GM21528 (cell line): ENCODE measurements at regions not wholly inside any gene's neighbourhood (a gene's known extent, or its start where the extent isn't known, plus 50 kb on each side); places are given as distances from the start of the nearest gene placed in this dataset.
A peak's percentile ranks its signal among the peaks of the same experiment; 100 is the strongest.

ENCODE experiments used
- ATAC-seq: cut with Tn5 transposase; IDR thresholded peaks from one replicate; pipeline ENCODE4 v1.9.1; 2021; ENCODE audit warnings: mild to moderate bottlenecking, moderate library complexity; ENCODE audit not compliant: unreplicated experiment, low FRiP score

DNA sequence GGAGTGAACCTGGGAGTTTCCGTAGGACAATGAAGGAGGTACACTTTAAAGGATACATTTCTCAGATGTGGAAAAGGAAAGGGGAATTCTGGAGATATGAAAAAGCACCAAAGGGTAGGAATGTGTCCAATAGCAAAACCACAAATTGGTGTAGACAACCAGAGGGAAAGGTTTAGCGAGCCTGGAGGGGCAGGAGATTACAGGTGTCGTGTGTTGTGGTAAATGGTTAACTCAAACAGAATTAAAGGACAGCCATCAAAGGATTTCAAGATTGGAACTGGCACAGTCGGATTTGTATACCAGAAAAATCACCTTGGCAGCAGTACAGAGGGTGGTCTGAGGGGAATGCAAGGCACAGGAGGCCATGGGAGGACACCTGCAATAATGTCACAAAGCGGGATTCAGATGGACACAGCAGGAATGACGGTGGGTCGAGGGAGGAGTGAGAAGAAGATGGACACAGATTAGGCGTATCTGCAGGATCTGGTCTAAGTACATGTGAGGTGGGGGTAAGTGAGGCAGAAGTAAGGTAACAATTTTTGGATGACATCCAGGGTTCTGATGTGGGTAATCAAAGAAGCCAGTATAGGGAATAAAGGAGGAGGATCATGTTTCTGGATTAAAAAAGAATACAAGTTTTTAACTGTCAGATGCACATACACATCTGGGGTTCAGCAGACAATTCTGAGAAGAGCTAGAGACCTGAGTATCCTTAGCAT is 361.6 kb downstream of the KLF12 start:
- no peak for ATAC-seq

DNA sequence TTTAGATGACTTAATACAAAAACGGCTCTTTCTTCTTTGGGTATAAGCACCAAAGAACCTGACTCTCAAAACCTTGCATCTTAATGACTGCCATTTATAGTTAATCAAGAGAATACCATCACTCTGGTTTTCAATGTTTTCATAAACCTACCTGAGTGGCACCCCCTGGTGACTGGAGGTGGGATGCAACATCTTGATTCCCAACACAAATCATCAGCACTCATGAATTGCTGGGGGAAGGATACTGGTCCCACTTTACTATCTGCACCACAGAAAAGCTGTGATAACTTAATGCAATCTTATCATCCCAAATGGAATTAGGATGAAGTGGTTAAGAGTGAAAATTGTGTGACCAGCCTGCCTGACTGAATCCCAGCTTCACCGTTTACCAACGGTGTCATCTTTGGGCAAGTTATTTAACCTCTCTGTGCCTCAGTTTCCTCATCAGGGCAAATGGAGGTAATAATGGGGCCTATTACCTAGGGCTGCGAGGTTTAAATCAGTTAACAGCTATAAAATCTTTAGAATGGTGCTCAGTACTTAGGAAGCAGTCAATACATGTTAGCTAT is 366.4 kb downstream of the KLF12 start:
- ATAC-seq = no peak

DNA sequence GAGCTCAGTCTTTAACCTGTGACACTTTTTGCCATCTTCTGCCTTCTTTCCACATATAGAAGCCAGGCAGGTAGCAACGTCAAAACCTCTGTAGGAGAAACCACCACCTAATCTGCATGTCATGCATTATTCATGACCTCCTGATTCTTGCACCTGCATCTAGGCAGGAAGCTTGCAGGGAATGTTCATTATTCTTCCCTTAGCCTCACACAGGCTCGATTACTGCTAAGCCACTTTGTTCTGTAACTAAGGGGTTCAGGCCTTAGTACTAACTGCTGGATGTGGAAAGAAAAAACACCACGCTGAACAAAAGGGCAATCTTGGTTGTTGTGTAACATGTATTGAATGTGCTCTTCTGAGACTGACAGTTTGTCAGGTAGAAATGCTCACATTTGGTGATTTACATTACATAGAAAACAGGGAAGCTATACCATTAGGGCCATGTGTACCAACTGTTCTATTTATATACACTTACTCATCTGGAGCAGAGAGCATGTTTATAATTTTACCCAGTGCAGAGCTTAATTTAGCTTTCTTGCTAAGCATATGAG is 366.9 kb downstream of the KLF12 start:
- ATAC-seq = no peak

DNA sequence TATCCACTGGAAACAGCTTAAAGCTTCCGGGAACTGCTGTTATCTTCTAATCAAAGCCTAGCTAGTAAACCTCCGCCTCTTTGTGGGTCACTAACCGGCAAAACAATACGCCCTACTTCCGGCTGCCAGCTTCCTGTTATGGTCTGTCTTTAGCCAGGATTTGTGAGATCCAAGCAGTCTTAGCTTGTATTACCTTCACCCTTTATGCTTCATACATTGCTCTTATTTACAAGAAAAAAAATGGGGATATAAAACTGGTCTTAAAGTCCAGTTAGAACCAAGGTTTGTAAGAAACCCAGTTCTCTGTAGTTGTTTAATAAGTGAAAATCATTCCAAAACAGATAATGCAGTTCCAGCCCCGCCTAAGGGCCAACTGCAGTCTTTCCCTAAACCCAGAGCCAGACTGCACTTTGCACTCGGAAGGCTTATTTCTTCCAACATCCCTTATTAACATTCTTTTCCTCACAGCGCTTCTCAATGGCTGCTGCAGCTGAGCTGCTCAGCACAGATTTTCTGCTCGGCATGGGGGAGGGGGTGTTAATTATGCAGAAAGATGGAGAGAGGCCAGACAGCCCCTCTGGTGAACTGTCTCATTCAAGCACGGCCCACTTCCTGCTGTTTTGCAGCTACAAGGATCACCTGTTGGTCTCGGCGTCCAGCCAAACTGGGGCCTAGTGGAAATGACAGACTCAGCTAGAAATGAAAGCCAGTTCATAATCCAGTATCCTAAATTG is 368.4 kb downstream of the KLF12 start:
- ATAC-seq = peak; percentile 79

DNA sequence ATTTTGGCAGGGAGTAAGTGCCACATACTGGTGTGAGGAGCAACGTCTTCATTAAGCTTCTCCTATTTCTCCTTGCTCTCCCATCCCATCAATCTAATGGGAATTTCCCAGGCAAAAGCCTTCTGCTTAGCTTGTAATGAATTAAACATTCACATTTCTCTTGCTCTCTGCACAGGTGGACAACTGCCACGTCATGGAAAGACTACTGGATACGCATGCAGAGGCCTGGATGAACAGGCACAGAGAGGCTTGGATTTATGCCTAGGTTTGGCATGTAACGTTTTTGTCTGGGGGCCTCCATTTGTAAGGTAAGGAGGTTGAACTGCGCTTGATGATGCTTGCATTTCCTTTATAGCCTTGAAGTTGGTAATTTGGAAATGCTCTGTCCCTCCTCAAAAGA is 374.8 kb downstream of the KLF12 start:
- ATAC-seq = no peak

DNA sequence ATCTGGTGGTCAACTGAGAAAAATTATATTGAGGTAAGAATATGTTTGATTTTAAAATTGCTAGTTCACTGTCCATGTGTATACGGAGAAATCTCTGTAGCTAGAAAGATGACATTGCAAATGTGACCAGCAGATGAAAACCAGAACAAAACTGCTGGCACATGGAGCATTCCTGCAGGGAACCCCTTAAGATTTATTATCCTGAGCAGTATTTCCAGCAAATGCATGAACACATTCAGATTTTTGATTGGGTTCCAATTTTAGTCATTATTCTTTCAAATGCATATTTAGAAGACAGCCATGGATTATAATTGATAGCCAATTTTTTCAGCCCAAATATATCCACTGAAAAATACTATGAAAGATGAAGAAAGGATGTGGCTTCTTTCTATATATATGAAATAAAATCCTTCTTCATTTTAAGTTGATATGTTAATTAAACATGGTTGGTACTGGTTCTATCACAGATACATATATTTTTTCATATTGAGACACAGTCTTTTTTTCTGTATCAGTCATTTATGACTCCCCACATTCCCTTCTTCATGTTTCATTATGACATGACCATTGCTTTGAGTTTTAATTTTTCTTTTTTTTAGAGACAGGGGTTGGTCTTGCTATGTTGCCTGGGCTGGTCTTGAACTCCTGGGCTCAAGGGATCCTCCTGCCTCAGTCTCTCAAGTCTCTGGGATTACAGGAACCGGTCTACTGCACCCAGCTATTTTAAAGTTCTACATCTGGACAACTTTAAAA is 376.5 kb downstream of the KLF12 start:
- ATAC-seq = no peak

DNA sequence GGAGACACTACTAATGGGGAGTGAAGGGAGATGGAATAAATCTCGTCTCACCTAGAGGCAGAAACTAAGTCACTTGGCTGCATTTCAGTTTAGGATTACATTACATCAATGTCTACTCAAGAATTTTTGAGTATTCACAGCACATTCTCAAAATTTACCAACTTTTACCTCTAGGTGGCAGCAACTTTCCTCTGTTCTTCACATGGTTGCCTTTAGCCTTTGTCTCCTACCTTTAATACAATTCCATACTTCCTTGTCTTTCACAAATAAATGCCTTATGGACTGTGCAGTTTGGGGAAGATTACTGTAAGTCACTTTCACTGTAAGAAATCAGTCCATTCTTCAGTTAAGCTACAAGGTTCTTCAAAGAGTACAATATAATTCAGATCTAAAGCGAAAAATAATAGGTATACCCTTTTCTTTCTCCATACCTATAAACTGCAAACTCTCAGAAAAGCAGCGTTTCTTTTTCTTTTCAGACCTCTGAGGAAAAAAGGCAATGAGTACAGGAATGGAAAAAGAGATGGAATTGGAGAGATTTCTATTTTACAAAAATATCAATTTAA is 379.4 kb downstream of the KLF12 start:
- ATAC-seq = peak; percentile 86

DNA sequence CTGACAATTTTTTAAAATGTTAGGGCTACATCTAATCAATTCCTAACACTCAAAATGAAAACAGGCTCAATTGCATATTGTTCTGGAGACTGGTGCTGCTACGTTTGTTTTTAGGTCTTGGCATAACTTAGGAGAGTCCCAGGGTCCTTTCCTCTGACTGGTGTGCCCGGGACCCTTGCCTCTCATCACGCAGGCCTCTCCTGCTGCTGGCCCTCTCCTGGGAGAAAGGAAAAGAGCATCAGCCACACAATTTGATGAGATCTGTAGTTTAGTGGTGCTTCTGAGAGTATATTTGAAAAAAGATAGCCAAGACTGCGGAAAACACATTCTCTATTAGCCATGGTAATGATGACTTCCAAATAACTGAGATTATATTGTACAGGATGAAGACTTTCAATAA is 380.0 kb downstream of the KLF12 start:
- ATAC-seq = no peak

DNA sequence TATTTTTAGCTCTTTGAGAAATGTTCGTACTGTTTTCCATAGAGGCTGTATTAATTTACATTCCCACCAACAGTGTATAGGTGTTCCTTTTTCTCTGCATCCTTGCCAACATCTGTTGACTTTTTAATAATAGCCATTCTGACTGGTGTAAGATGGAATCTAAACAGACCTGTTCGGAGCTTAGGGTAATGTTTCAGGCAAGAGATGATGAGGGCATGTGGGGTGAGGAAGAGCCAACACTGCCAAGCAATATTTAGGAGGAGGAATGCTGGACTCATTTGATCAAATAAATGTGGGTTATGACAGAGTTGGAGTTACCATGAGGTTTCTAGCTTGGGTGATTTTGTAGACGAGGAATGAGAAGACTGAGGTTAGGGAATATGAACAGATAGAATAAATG is 382.9 kb downstream of the KLF12 start:
- no peak for ATAC-seq

DNA sequence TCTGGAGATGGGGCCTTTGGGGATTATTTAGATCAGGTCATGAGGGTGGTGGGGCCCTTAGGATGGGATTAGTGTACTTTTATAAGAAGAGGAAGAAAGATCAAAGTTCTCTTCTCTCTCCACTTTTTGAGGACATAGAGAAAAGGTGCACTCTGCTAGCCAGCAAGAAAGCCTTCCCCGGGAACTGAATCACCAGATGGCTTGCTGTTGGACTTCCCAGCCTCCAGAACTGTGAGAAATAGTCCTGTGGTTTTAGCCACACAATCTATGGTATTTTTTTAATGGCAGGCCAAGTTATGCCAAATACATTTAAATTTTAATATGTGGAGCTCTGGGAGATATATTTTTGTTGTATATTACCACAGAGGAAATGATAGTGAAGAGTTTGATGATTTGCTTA is 385.8 kb downstream of the KLF12 start:
- no peak for ATAC-seq

DNA sequence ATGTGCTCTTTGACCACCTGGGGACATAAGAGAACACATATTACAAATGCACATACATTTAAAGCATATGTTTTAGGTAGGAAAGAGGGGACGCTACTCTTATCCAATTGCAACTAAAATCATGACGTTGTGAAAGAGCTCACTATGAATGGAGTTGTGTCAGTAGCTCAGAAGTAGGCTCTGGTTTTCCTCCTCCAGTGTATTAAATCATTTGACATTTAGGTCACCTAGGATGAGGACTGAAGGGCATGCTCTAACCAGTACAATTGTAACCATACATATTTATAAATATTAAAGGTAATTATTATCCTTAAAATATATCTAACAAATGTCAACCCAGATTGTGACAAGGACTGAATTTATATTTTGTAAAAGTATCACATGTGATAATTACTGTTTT is 389.0 kb downstream of the KLF12 start:
- ATAC-seq = no peak

DNA sequence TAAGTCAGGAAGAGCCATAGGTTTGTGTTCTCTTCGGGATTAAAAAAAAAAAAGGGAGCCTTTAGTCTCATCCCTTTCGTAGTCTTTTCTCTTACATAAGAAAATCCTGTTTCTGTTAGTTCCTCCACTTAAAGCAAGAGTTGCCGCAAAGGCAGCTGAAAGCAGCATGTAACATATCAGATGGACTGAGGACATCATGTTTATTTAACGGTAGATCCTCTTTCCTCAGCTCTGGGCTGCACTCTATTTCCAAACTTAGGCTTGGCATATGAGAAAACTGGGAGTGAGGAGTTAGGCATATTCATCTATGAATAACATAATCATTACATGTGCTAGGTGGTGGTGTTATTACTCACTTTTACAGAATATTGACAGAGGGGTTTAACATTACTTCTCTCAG is 391.2 kb downstream of the KLF12 start:
- ATAC-seq = no peak

DNA sequence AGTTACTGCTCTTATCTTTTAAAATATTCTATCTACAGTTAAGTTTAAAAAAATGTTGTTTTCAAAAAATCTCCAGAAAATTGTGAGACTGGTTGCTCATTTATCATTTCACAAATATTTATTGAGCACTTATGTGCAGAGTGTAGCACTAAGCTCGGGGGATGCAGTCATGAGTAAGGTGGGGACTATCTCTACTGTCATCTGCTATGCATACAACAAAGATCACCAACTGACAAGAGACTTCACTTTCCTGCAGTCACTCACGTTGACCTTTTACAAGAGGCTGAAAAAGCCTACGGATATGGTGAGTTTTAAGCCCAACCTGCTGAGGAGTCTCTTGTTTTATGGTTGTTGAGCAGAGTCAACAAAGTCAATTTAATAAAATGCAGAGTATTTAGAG is 392.5 kb downstream of the KLF12 start:
- ATAC-seq = no peak

DNA sequence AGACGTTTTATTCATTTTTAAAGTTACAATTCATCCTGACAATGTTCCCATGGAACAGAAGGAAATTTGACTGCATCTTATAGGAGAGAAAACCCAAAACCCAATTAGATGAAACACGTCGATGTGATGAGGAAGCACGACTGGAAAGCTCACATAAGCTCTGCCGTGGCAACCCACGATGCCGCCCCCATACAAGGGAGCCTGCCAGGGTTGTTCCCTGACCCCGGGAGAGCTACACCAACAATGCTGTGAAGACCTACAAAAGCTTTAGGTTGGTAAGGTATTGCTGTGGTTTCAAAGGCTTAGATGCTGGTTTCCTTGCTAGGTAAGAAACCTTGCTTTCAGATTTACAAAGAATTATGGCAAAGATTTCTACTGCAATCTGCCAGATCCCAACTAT is 393.1 kb downstream of the KLF12 start:
- no peak for ATAC-seq

DNA sequence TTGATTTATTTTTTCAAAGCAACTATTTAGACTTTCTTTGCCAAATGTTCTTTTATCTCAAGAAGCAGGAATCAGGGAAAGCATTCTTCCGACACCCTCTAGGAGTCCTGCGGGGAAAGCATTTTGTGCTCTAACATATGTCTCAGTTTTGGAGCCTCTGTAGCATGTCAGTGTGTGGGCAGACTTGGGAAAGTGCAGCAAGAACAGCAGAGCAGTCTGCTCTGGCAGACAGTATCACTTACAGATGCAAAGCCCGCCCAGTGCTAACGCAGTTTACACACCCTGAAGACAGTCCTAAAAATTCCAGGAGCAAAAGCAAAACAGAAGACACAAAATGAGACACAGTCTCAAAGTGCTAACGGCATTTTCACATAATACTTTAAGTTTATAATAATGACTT is 393.5 kb downstream of the KLF12 start:
- no peak for ATAC-seq

DNA sequence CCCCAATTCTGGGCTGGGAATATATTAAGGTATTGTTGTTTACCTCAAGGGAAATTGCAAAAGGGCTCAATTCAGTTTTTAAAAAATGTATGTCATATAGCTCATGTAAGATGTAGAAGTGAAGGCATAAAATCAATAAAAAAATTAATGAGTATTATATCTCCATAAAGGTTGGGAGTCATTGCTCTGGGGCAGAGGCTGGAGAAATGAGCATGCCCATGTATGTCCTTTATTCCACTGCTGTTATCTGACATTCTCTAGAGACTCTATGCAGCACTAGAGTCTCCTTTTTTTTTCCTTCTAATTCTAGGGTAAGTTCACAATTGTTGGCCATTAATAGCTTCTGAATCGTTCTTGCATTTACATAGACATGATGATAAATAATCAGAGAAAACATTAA is 394.8 kb downstream of the KLF12 start:
- ATAC-seq = no peak

DNA sequence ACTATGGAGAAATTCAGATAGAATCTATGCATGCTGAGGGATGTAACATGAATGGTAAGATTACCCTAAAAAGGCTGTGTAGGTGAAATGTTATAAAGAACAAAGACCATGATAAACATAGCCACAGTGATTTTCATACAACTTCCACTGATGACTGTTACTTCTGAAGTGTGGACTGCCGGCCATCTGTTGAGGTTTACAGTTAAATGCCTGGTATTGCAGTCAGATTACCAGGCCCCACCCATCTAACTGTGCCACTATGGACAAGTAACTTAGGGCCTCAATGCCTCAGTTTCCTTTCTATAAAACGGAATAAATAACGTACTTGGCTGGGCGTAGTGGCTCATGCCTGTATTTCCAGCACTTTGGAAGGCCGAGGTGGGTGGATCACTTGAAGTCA is 395.6 kb downstream of the KLF12 start:
- no peak for ATAC-seq

DNA sequence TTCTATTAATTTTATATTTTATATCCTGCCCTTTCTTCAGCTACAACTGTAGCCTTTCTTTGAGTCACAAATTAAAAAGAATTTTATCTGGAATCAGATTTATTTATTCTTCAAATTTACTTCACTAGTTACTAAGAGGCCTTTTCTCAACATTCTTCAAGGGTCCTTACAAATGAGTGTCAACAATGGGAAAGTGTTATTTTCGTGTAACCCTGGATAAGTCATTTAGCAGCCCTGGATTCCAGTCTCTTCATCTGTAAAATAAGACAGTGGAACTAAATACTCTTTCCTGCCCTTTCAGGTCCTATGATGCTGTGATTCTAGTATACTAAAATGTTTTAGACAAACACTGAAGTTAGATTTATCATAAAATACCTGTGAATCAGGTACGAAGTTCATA is 397.0 kb downstream of the KLF12 start:
- no peak for ATAC-seq

DNA sequence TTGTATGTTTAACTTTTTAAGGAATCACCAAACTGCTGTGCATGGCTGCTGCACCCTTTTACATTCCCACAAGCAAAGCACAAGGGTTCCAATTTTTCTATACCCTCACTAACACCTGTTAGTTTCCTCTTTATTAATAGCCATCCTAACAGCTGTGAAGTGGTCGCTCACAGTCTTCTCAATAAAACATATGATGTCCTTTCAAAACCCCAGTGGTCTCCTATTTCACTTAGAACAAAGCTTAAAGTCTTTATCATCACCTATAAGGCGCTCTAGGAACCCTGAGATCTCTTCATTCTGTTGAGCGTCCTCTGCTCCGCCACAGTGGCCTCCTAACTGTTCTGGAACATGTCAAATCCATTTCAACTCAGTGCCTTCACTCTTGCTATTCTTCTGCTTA is 400.5 kb downstream of the KLF12 start:
- ATAC-seq = no peak

DNA sequence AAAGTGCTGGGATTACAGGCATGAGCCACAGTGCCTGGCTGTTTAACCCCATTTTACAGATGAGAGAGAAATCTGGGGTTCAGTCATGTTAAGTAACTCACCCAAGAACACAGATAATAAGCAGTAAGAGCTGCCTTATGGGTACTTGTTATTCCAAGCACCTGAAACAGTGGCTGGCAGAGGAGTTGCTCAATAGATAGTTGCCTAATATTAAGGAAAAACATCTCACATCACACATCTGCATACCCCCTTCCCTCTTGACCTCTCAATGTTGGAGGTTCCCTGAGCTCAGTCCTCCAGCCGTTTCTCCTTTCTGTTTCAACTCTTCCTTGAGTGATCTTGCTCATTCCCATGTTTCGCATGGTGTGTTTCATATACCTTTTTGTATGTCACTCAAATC is 401.9 kb downstream of the KLF12 start:
- ATAC-seq = no peak

DNA sequence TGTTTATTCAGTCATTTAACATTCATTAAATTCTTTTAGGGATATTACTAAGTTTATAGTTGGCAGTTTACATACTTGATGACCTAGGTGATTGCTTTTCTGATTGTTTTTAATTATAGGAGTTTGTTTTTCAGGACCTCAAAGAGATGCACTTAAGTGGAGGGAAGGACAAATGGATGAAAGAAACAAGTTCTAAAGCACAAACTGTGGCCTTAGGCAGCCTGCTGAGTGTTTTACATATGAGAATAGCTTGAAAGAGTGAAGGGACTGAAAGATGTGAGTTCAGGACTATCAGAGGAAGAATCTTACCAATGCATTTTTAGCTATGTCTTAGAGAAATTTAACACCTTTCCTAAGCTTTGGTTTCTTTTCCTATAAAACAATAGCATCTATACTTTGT is 402.6 kb downstream of the KLF12 start:
- ATAC-seq = no peak
